ENCODE measurements at regions not wholly inside any gene's neighbourhood (a gene's known extent, or its start where the extent isn't known, plus 50 kb on each side); places are given as distances from the start of the nearest gene placed in this dataset.
A peak's percentile ranks its signal among the peaks of the same experiment; 100 is the strongest.

- no peak for TF ChIP-seq CTCF (IDR thresholded peaks at IDR 0.05)
- Histone ChIP-seq H3K4me3 (no peak overlapping the region), H3K36me3 (ENCODE audit: insufficient read depth in 1 of 2, low read depth in 1 of 2) (no peaks in the 10 kb centered on the region), H3K27ac (no peak overlapping the region), H3K4me1 (no peaks in the 10 kb centered on the region), H3K27me3 (ENCODE audit: insufficient read depth in 3 of 3, low read length in 2 of 3) (no peaks in the 10 kb centered on the region), H3K9me3 (no peaks in the 10 kb centered on the region)
- DNase-seq = peak in 1 of 2 donors; percentile 63
- ATAC-seq = peak in 2 of 4 donors; percentile 28 to 47
- WGBS, 3 donors = 59 to 61% (median 60%) methylated on average over 12 of the region's 12 CpGs
- intact Hi-C loops (cut with DNase I) = no loop called here
Measured at GRCh38 chr16:73179705-73180331, 131.9 kb upstream of the ZFHX3 start.

GRCh38 chr16:73177729-73178295 is 129.9 kb upstream of the ZFHX3 start:
- H3K4me1 ChIP-seq = peaks cover 8% of the 10 kb centered on the region
- TF ChIP-seq CTCF (IDR thresholded peaks at IDR 0.05) = no peak
- intact Hi-C loops (cut with DNase I) = no loop called here
- DNase-seq (no peak), ATAC-seq (no peak)
- no peak overlapping the region for H3K4me3 ChIP-seq
- H3K9me3 ChIP-seq = no peaks in the 10 kb centered on the region
- H3K36me3 ChIP-seq (ENCODE audit: insufficient read depth in 1 of 2, low read depth in 1 of 2) = no peaks in the 10 kb centered on the region
- WGBS, 3 donors = 73 to 82% (median 78%) methylated on average over 8 of the region's 8 CpGs
- no peak overlapping the region for H3K27ac ChIP-seq
- no peaks in the 10 kb centered on the region for H3K27me3 ChIP-seq (ENCODE audit: insufficient read depth in 3 of 3, low read length in 2 of 3)

- Histone ChIP-seq H3K36me3 (ENCODE audit: insufficient read depth in 1 of 2, low read depth in 1 of 2) (no peaks in the 10 kb centered on the region), H3K9me3 (no peaks in the 10 kb centered on the region), H3K4me3 (no peak overlapping the region), H3K27ac (no peak overlapping the region), H3K4me1 (peaks cover 11% of the 10 kb centered on the region), H3K27me3 (ENCODE audit: insufficient read depth in 3 of 3, low read length in 2 of 3) (no peaks in the 10 kb centered on the region)
- peak; percentile 33 for TF ChIP-seq CTCF (IDR thresholded peaks at IDR 0.05)
- intact Hi-C loops (cut with DNase I) = no loop called here
- no peak for DNase-seq
- 54 to 59% (median 58%) methylated on average over 2 of the region's 2 CpGs for WGBS, 3 donors
- ATAC-seq = peak in 2 of 4 donors; percentile 34 to 36
Measured at GRCh38 chr16:73176577-73177013, 128.7 kb upstream of the ZFHX3 start.

GRCh38 chr16:73172973-73173709 is 125.2 kb upstream of the ZFHX3 start:
- no peak for DNase-seq
- TF ChIP-seq CTCF (IDR thresholded peaks at IDR 0.05) = peak; percentile 36
- Histone ChIP-seq H3K27ac (peak overlapping the region; percentile 23), H3K9me3 (no peaks in the 10 kb centered on the region), H3K4me1 (peaks cover 11% of the 10 kb centered on the region), H3K27me3 (ENCODE audit: insufficient read depth in 3 of 3, low read length in 2 of 3) (no peaks in the 10 kb centered on the region), H3K36me3 (ENCODE audit: insufficient read depth in 1 of 2, low read depth in 1 of 2) (no peaks in the 10 kb centered on the region), H3K4me3 (peak overlapping the region; percentile 36)
- intact Hi-C loops (cut with DNase I) = loop anchor here in 1 of 2 donors (5.0 kb wide), 1 partner anchor 96 kb away; no protein-coding TSS in a partner anchor
- peak in 1 of 4 donors; percentile 22 for ATAC-seq
- 16 to 29% (median 28%) methylated on average over 18 of the region's 18 CpGs for WGBS, 3 donors

Data from psoas muscle (tissue), 7 donors.